IMR-90 (cell line): ENCODE measurements at regions not wholly inside any gene's neighbourhood (a gene's known extent, or its start where the extent isn't known, plus 50 kb on each side); places are given as distances from the start of the nearest gene placed in this dataset.

Experiments used
- ATAC-seq: fragments of 200-7000 bp; cut with Tn5 transposase; 2 replicates; pipeline ENCODE4 v1.9.1; 2020; ENCODE audit warnings: low read depth, mild to moderate bottlenecking, moderate library complexity
- BruUV-seq: library from RNA; stranded (reverse); fragments of 400-500 nt; replicated peaks from 2 replicates; lab custom pipeline; 2021; lab: Mats Ljungman, UMichigan
- CTCF ChIA-PET: fragments of 300-600 bp; formaldehyde crosslinking; extraction: SDS; loops from one replicate; lab custom pipeline; 2021; ENCODE audit warnings: antibody characterized with exemption; lab: Yijun Ruan, JAX
- POLR2A ChIA-PET: fragments of 300-600 bp; sonication (Branson Sonifier 250); formaldehyde crosslinking; loops from one replicate; lab custom pipeline; 2022; ENCODE audit warnings: antibody characterized with exemption; ENCODE audit not compliant: unreplicated experiment; lab: Charles Lee
- DNase-seq: peaks from one replicate; pipeline ENCODE4 v3.0.0; 2013
- H2AFZ ChIP-seq: replicated peaks from 2 replicates; pipeline ENCODE3; 2013; ENCODE audit warnings: low read length, mild to moderate bottlenecking; ENCODE audit not compliant: poor library complexity
- H2AK5ac ChIP-seq: 2 replicates; pipeline ENCODE4 v1.6.1; 2013; ENCODE audit warnings: low read depth, low read length, inconsistent platforms
- H2AK9ac ChIP-seq: replicated peaks from 2 replicates; pipeline ENCODE3; 2013; ENCODE audit warnings: mild to moderate bottlenecking, low read depth, low read length, moderate library complexity; ENCODE audit not compliant: poor library complexity
- H2BK120ac ChIP-seq: 2 replicates; pipeline ENCODE4 v1.6.1; 2013; ENCODE audit warnings: low read depth, low read length, inconsistent platforms
- H2BK15ac ChIP-seq: 3 replicates; pipeline ENCODE4 v1.6.1; 2013; ENCODE audit warnings: low read depth, low read length, inconsistent platforms
- H2BK20ac ChIP-seq: 2 replicates; pipeline ENCODE4 v1.6.1; 2013; ENCODE audit warnings: low read depth, mild to moderate bottlenecking, inconsistent platforms, low read length, moderate library complexity
- H2BK5ac ChIP-seq: 2 replicates; pipeline ENCODE4 v1.6.1; 2013; ENCODE audit warnings: mild to moderate bottlenecking, low read depth, low read length, inconsistent platforms; ENCODE audit not compliant: poor library complexity, severe bottlenecking
- H3K14ac ChIP-seq: replicated peaks from 2 replicates; pipeline ENCODE4 v1.6.1; 2013; ENCODE audit warnings: low read depth, low read length, inconsistent platforms
- H3K18ac ChIP-seq: 2 replicates; pipeline ENCODE4 v1.6.1; 2013; ENCODE audit warnings: low read depth, low read length, control low read depth
- H3K23ac ChIP-seq: 2 replicates; pipeline ENCODE4 v1.6.1; 2013; ENCODE audit warnings: low read depth, low read length, inconsistent platforms
- H3K27ac ChIP-seq: 2 replicates; pipeline ENCODE4 v1.5.1; 2013; ENCODE audit warnings: mild to moderate bottlenecking, control low read depth, low read length; ENCODE audit not compliant: insufficient read depth
- H3K27me3 ChIP-seq: 2 replicates; pipeline ENCODE4 v1.6.1; 2013; ENCODE audit warnings: low read length; ENCODE audit not compliant: control insufficient read depth, insufficient read depth
- H3K36me3 ChIP-seq: 2 replicates; pipeline ENCODE4 v1.6.1; 2013; ENCODE audit warnings: low read length, mixed read lengths; ENCODE audit not compliant: control insufficient read depth, insufficient read depth
- H3K4ac ChIP-seq: 2 replicates; pipeline ENCODE4 v1.6.1; 2013; ENCODE audit warnings: low read depth, low read length, inconsistent platforms
- H3K4me1 ChIP-seq: 2 replicates; pipeline ENCODE4 v1.6.1; 2013; ENCODE audit warnings: low read length, mixed read lengths; ENCODE audit not compliant: control insufficient read depth, insufficient read depth
- H3K4me2 ChIP-seq: 2 replicates; pipeline ENCODE4 v1.6.1; 2013; ENCODE audit warnings: low read depth, mild to moderate bottlenecking, control low read depth, low read length, moderate library complexity
- H3K4me3 ChIP-seq: 2 replicates; pipeline ENCODE4 v1.5.1; 2013; ENCODE audit warnings: low read depth, mild to moderate bottlenecking, control low read depth, low read length, moderate library complexity; ENCODE audit not compliant: insufficient read depth
- H3K56ac ChIP-seq: 2 replicates; pipeline ENCODE4 v1.6.1; 2013; ENCODE audit warnings: low read length, inconsistent platforms; ENCODE audit not compliant: insufficient read depth; ENCODE audit errors: extremely low read depth
- H3K79me1 ChIP-seq, 2 experiments: 2 replicates each; pipeline ENCODE4 v1.6.1; 2013; ENCODE audit warnings: low read length in 2 of 2, inconsistent platforms in 1 of 2, low read depth in 1 of 2
- H3K9ac ChIP-seq: 2 replicates; pipeline ENCODE4 v1.6.1; 2013; ENCODE audit warnings: low read depth, low read length, control low read depth
- H3K9me1 ChIP-seq: 2 replicates; pipeline ENCODE4 v1.6.1; 2013; ENCODE audit warnings: low read length, inconsistent platforms; ENCODE audit not compliant: insufficient read depth
- H3K9me3 ChIP-seq: 2 replicates; pipeline ENCODE4 v1.6.1; 2013; ENCODE audit warnings: low read length; ENCODE audit not compliant: control insufficient read depth, insufficient read depth
- H4K20me1 ChIP-seq: 2 replicates; pipeline ENCODE4 v1.6.1; 2013; ENCODE audit warnings: low read length, inconsistent platforms; ENCODE audit not compliant: insufficient read depth
- H4K5ac ChIP-seq: 2 replicates; pipeline ENCODE4 v1.6.1; 2013; ENCODE audit warnings: mild to moderate bottlenecking, low read depth, low read length, control low read depth
- H4K8ac ChIP-seq, 2 experiments: 2 replicates each; pipeline ENCODE4 v1.6.1; 2013; ENCODE audit warnings: low read depth in 2 of 2, low read length in 2 of 2, control low read depth in 1 of 2, inconsistent platforms in 1 of 2
- H4K91ac ChIP-seq: 2 replicates; pipeline ENCODE4 v1.6.1; 2013; ENCODE audit warnings: low read depth, low read length, inconsistent platforms; ENCODE audit not compliant: insufficient read depth
- CEBPB ChIP-seq: IDR thresholded peaks from 2 replicates; pipeline ENCODE4 v1.6.1; 2012; ENCODE audit warnings: low read depth, low read length, improper control_type of control experiment
- CHD1 ChIP-seq: IDR thresholded peaks from 2 replicates; pipeline ENCODE4 v1.6.1; 2012; ENCODE audit warnings: low read depth, low read length, improper control_type of control experiment
- FOS ChIP-seq: fragments of 150-350 bp; IDR thresholded peaks from 2 replicates; pipeline ENCODE4 v1.6.1; 2016; ENCODE audit warnings: low read depth, low read length
- MAFK ChIP-seq: IDR thresholded peaks from 2 replicates; pipeline ENCODE4 v1.6.1; 2012; ENCODE audit warnings: low read depth, low read length, improper control_type of control experiment
- MAZ ChIP-seq: IDR thresholded peaks from 2 replicates; pipeline ENCODE4 v1.6.1; 2012; ENCODE audit warnings: low read depth, mild to moderate bottlenecking, low read length, improper control_type of control experiment, moderate library complexity, borderline replicate concordance
- MXI1 ChIP-seq: IDR thresholded peaks from 2 replicates; pipeline ENCODE4 v1.6.1; 2012; ENCODE audit warnings: low read depth, mild to moderate bottlenecking, low read length, moderate library complexity, borderline replicate concordance
- NFE2L2 ChIP-seq: fragments of 150-350 bp; IDR thresholded peaks from 2 replicates; pipeline ENCODE4 v1.6.1; 2016; ENCODE audit warnings: low read depth, mild to moderate bottlenecking, low read length
- POLR2A ChIP-seq: IDR thresholded peaks from 2 replicates; pipeline ENCODE4 v1.6.1; 2012; ENCODE audit warnings: mild to moderate bottlenecking, low read depth, low read length
- RAD21 ChIP-seq: IDR thresholded peaks from 2 replicates; pipeline ENCODE4 v1.6.1; 2012; ENCODE audit warnings: low read length, improper control_type of control experiment
- SMC3 ChIP-seq: fragments of 150-350 bp; IDR thresholded peaks from 2 replicates; pipeline ENCODE4 v1.6.1; 2016; ENCODE audit warnings: low read depth, mild to moderate bottlenecking, antibody characterized with exemption, low read length, moderate library complexity
- WGBS, 2 experiments: methylation state at CpG; one replicate each; pipeline versions ENCODE4 v1.1.5 to v1.1.7; 2013; ENCODE audit warnings: missing lambda C conversion rate in 2 of 2; ENCODE audit not compliant: insufficient read length in 1 of 2; ENCODE audit errors: extremely low coverage in 2 of 2; 5-methylcytosine and 5-hydroxymethylcytosine counted together
- dilution Hi-C: fragments of 300-500 bp; cut with HindIII; formaldehyde crosslinking; loops from one replicate; pipeline ENCODE4 v1.14.3; 2018; ENCODE audit warnings: low sequenced_read_pairs; ENCODE audit not compliant: unreplicated experiment
- in situ Hi-C: fragments of 300-500 bp; cut with MboI; formaldehyde crosslinking; loops from 3 replicates; pipeline ENCODE4 v1.14.3; 2019; ENCODE audit warnings: low sequenced_read_pairs, inconsistent platforms, mixed read lengths
- intact Hi-C: fragments of 100-400 bp; cut with micrococcal nuclease; formaldehyde crosslinking; loops from 2 replicates; pipeline ENCODE4 v1.10.0; 2022
- TF ChIP-seq, protein P1 (sequence below): conservative IDR thresholded peaks from 2 replicates; pipeline ENCODE4 v1.5.1; 2012; ENCODE audit warnings: mild to moderate bottlenecking, low read depth, low read length, improper control_type of control experiment

DNA sequence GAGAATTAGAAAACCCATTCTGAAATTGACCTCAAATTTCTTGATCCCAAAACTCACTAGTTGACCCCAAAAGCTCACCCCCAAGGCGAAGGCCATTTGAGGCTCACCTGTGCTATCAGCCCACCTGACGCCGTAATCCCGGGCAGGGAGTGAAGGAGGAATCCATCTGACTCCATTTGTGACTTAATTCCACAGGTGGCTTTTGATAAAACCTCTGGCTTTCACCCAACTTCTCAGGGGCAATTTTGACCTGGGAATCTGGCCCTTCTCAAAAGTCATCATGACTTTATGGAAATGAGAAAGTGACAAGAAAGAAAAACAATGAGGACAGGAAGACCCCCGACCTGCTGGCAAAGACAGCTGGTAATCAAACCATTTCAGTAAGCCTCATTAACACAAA lies 86.9 kb upstream of the SALL3 start:
- Histone ChIP-seq H3K9me1 (no peaks in the 10 kb centered on the region), H3K79me1 (no peaks in the 10 kb centered on the region), H3K27me3 (no peaks in the 10 kb centered on the region), H3K14ac (no peak overlapping the region), H3K18ac (no peak overlapping the region), H3K9me3 (peaks cover 41% of the 10 kb centered on the region), H2BK20ac (no peak overlapping the region), H3K9ac (no peak overlapping the region), H2AFZ (no peak overlapping the region), H3K36me3 (no peaks in the 10 kb centered on the region), H2AK9ac (no peak overlapping the region), H3K27ac (no peak overlapping the region), H3K4me1 (no peaks in the 10 kb centered on the region), H3K4ac (no peak overlapping the region), H3K4me3 (no peak overlapping the region), H2BK15ac (no peak overlapping the region), H2BK5ac (no peak overlapping the region), H2AK5ac (no peak overlapping the region), H4K91ac (no peak overlapping the region), H3K56ac (no peak overlapping the region), H2BK120ac (no peak overlapping the region), H4K5ac (no peak overlapping the region), H4K8ac (no peak overlapping the region), H3K4me2 (no peak overlapping the region), H3K23ac (no peak overlapping the region), H4K20me1 (no peaks in the 10 kb centered on the region)
- intact Hi-C loops (no loop called here), dilution Hi-C loops (no loop called here), in situ Hi-C loops (no loop called here)
- BruUV-seq = no TSS peak
- TF ChIP-seq RAD21 (no peak), MAFK (no peak), FOS (no peak), SMC3 (no peak), POLR2A (no peak), MAZ (no peak), MXI1 (no peak), NFE2L2 (no peak), CEBPB (no peak), CHD1 (no peak)
- TF ChIP-seq, protein P1, sequence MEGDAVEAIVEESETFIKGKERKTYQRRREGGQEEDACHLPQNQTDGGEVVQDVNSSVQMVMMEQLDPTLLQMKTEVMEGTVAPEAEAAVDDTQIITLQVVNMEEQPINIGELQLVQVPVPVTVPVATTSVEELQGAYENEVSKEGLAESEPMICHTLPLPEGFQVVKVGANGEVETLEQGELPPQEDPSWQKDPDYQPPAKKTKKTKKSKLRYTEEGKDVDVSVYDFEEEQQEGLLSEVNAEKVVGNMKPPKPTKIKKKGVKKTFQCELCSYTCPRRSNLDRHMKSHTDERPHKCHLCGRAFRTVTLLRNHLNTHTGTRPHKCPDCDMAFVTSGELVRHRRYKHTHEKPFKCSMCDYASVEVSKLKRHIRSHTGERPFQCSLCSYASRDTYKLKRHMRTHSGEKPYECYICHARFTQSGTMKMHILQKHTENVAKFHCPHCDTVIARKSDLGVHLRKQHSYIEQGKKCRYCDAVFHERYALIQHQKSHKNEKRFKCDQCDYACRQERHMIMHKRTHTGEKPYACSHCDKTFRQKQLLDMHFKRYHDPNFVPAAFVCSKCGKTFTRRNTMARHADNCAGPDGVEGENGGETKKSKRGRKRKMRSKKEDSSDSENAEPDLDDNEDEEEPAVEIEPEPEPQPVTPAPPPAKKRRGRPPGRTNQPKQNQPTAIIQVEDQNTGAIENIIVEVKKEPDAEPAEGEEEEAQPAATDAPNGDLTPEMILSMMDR = no peak
- DNase-seq (no peak), ATAC-seq (no peak)
- WGBS, 2 experiments = no CpG with 5 or more reads among the region's 5 CpGs
- ChIA-PET CTCF (no interaction called here), POLR2A (no interaction called here)
